ENCODE measurements at regions not wholly inside any gene's neighbourhood (a gene's known extent, or its start where the extent isn't known, plus 50 kb on each side); places are given as distances from the start of the nearest gene placed in this dataset.
"Not testable (repeated sequence)": the region's sequence is repeated elsewhere in the genome, so short reads cannot be mapped to it uniquely, and the experiment has no call there.

DNA sequence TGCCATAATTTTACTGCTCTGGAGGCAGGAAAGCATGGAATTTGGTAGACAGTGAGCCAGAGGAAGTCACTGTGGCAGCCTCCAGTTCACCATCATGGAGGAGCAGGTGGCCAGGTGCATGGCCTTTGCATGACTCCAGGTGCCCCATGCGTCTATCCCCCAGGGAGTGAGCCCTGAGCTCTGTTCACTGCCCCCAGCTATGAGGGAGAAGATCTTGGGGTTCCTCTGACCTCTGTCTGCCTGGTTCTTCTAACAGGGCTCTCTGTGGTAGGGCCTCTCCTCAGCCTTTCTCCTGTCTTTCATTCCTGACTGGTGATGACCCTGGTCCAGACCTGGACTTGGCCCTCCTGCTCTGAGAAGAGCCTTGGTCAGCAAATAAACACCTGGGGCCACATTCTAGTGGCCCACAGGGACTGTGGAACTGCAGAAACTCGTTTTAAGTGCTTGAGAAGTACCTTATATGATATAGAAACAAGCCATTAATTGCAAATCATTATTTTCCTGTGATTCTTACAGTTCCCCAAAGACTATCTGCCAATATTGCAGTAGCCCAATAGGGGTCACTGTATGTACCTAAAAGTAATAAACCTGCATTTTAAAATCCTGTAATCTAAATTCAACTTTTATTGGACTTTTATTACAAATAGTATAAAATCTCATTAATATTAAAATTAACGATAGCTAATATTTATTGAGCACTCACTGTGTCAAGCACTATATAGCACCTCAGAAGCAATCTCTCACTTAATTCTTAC is 120.0 kb upstream of the SYT13 start:
- in situ Hi-C loops (cut with HindIII; ENCODE audit: low pct_unique_long_range_greater_than_20kb, low sequenced_read_pairs): no loop called here
- no peak for DNase-seq (ENCODE audit: low read depth)

DNA sequence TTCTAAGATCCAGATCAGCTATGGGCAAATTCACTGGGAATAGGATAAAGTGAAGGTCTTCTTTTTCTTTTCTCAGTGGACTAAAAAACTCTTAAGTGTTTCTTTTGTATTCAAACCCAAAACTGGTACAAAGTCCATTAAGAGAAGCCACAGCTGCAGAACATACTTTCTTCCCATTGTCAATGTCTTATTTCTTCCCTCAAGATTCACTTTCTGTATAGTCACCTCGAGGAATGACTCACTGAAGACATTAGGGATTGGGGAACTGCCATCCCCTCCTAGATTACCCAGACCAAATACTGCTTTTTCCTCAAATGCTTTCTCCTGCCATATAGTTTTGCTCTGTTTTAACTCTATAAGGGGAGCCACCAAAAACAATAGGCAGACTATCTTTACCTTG is 117.4 kb upstream of the SYT13 start:
- DNase-seq (ENCODE audit: low read depth); in situ Hi-C loops (cut with HindIII; ENCODE audit: low pct_unique_long_range_greater_than_20kb, low sequenced_read_pairs): not testable (repeated sequence)

DNA sequence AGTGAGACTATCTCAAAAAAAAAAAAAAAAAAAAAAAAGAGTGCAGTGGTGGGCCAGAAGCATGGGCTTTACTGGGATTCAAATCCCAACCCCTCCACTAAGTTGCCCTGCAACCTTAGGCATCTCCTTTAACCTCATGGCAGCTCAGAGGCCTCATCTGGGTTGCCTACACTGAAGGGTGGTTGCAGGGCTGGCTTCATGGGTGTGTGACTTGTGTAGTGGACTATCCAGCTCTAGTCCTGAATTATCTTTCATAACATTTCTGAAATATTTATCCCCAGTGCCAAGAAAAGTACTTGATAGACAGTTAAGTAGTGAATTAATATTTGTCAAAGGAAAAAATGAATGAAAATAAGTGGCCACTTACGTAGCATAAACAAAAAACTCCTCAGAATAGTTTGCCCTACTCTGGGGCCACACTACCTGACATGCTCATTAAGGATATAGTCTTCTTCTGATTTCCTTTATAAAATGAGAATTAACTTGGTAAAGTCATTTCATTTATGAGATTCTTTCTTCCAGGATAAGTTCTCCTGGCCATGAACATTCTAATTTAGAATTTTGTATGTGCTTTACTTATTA is 116.0 kb upstream of the SYT13 start:
- in situ Hi-C loops (cut with HindIII; ENCODE audit: low pct_unique_long_range_greater_than_20kb, low sequenced_read_pairs): no loop called here
- no peak for DNase-seq (ENCODE audit: low read depth)

DNA sequence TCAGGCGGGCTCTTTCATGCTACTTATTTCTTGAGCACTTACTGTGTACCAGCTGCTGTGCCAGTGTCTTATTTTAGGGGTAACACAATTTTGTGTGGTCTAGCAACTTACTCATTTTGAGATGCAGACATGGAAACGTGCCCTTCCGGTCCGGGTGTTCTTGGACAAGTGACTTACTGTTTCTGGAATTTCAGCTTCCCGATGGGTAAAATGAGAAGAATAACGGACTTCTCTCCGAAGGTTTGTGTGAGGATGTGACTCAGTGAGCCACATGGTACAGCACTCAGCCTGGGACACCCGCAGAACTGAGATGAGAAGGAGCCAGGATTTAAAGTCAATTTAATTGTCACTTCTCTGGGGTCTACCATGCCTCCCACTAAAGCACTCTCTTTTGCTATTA is 114.5 kb upstream of the SYT13 start:
- in situ Hi-C loops (cut with HindIII; ENCODE audit: low pct_unique_long_range_greater_than_20kb, low sequenced_read_pairs): no loop called here
- no peak for DNase-seq (ENCODE audit: low read depth)

- in situ Hi-C loops (cut with HindIII; ENCODE audit: low pct_unique_long_range_greater_than_20kb, low sequenced_read_pairs): no loop called here
- no peak for DNase-seq (ENCODE audit: low read depth)
These were observed 113.0 kb upstream of the SYT13 start for GRCh38 chr11:45399166-45399565.

DNA sequence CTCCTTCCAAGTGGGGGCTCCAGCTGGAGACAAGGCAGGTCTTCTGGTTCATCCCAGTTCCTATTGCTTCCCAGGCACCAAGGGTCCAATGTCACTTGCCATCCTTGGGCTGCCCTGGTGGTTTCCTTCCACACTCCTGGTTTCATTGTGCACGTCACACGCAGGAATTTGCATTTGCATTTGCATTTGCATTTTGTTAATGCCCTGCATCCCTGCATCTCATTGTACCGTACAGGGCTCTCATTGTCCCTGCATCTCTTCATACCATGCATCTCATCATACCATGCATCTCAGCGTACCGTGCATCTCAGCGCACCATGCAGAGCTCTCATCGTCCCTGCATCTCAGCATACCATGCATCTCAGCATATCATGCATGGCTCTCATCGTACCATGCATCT is 112.2 kb upstream of the SYT13 start:
- no peak for DNase-seq (ENCODE audit: low read depth)
- in situ Hi-C loops (cut with HindIII; ENCODE audit: low pct_unique_long_range_greater_than_20kb, low sequenced_read_pairs): no loop called here

GRCh38 chr11:45396394-45396793 is 110.3 kb upstream of the SYT13 start:
- in situ Hi-C loops (cut with HindIII; ENCODE audit: low pct_unique_long_range_greater_than_20kb, low sequenced_read_pairs): no loop called here
- no peak for DNase-seq (ENCODE audit: low read depth)

GRCh38 chr11:45395947-45396346 is 109.8 kb upstream of the SYT13 start:
- DNase-seq (ENCODE audit: low read depth): no peak
- in situ Hi-C loops (cut with HindIII; ENCODE audit: low pct_unique_long_range_greater_than_20kb, low sequenced_read_pairs): no loop called here

DNA sequence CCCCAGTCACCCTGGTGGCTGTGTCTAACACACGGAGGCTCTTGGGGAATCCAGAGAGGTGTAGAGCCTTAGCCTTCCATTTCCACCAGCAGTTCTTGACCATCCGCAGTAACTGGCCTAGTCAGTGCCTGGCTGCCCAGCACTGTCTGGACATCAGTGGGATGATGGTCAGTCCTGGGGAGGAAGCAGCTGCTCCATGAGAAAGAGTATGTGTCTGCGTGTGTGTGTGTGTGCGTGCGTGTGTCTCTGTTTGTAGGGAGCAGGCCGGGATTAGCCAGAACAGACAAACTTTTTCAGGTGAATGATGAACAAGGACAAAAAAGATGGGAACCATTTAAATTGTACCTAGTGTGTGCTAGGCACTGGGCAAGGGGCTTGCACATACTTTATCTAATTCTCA is 109.3 kb upstream of the SYT13 start:
- in situ Hi-C loops (cut with HindIII; ENCODE audit: low pct_unique_long_range_greater_than_20kb, low sequenced_read_pairs): no loop called here
- DNase-seq (ENCODE audit: low read depth): no peak

DNA sequence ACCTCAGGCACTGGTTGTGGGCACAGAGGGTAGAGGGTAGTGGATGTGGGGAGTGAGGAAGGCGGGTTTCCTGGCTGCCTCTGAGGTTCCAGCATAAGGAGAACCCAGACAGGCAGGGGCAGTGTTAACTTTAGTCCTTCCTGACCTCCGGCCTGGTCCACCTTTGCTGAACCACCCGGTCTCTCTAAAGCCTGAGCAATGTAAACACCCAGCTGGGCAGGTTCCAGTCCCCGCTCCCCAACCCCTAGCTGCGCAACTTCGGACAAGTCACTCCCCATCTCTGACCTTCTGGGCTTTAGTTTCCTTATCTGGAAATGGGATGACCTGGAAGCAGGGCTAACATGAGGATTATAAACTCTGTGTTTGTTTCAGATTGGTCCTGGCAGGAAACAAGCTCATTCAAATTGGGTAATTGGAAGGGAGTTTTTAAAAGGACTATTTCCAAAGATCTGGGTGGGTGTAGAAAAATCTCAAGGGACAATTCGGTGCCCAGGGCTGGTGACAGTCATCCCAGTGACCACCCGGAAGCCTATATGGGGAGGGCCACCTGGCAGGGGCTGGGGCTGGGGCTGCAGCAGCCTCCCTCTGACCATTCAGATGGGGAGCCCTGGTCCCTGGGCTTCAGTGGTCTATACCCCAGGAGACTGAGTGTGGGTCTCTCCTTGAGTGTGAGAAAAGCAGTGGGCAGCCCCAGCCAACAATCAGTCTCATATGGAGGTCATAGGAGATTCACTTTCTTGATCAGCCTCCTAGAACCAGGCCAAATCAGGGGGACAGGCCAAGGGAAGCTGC is 108.3 kb upstream of the SYT13 start:
- in situ Hi-C loops (cut with HindIII; ENCODE audit: low pct_unique_long_range_greater_than_20kb, low sequenced_read_pairs): no loop called here
- no peak for DNase-seq (ENCODE audit: low read depth)

DNA sequence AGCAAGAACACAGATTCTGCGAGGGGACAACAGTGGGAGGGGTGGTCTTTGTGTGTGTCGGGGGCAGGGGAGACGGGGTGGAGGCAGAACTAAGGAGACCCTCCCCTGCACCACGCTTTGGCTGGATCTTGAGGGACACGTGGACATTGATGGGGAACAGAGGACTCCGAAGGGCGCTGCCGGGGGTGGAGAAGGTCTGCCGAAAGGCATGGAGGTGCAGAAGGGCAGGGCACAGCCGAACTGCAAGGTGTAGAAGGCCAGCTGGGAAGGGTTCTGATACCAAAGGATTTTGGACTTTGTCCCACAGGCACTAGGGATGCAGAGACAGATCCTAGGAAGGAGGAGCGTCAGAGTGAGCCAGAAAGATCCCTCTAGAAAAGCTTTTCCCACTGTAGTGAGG is 107.7 kb upstream of the SYT13 start:
- in situ Hi-C loops (cut with HindIII; ENCODE audit: low pct_unique_long_range_greater_than_20kb, low sequenced_read_pairs): no loop called here
- no peak for DNase-seq (ENCODE audit: low read depth)

DNA sequence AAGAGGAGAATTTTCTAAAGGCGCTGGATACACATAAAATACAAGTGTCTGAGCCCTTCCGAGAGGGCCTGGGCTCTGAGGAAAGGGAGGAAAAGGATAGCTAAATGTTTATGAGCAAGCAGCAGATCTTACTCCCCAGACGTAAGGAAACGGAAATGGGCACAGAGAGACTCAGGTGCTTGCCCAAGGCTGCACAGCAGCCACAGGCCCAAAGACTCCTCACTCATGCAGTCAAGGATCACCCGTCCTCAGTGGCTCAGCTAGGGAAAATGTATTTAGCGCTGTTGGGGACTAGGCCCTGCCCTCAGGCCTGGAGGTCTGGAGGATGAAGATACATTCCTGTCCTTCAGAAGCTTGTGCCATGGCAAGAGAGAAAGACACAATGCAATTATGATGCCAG is 107.2 kb upstream of the SYT13 start:
- DNase-seq (ENCODE audit: low read depth): no peak

DNA sequence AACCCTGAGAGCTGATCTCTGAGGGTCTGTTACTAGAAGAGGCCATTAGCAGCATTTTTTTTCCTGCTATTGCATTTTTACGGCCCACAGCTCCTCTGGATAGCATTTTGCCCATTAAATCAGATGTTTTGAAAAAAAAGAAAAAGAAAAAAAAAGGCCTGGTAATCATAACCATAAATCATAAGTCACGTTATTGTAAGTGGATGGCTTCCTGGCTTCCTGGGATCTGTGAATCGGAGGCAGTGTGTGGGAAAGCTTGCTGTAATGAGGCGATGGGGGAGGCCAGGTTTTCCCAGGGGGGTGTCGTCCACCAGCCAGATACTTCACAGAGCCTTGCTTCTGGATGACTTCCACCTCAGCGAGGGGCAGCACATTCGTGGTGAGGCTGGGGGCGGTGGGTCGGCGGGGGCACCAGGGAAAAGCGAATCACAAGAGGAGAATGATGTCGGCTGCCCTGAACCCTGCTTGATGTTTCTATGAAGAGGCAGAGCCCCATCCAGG is 106.5 kb upstream of the SYT13 start:
- no peak for DNase-seq (ENCODE audit: low read depth)
- in situ Hi-C loops (cut with HindIII; ENCODE audit: low pct_unique_long_range_greater_than_20kb, low sequenced_read_pairs): no loop called here

More for the DNA sequence above, 107.2 kb upstream of the SYT13 start:
- in situ Hi-C loops (cut with HindIII; ENCODE audit: low pct_unique_long_range_greater_than_20kb, low sequenced_read_pairs): no loop called here

DNA sequence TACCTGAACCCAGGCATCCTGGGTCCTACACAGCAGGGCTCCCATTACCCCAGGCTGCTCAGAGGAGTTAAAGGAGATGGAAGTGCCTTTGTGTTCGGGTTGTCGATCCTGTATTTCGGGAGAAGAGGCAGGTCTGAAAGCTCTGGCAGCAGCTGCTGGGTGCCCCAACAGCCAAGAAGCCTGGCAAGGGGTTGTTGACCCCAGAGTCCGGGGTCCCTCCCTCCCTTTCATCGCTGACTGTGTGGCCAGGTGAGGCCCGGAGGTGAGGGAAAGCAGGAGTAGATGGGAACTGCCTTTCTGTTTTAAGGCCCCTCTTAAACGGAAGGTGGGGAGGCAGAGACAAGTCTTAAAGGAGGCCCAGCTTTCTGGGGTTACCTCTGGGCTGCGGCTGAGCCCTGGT is 106.0 kb upstream of the SYT13 start:
- in situ Hi-C loops (cut with HindIII; ENCODE audit: low pct_unique_long_range_greater_than_20kb, low sequenced_read_pairs): no loop called here

GRCh38 chr11:45391168-45391850 is 105.2 kb upstream of the SYT13 start:
- in situ Hi-C loops (cut with HindIII; ENCODE audit: low pct_unique_long_range_greater_than_20kb, low sequenced_read_pairs): no loop called here
- no peak for DNase-seq (ENCODE audit: low read depth)

More for the DNA sequence above, 106.0 kb upstream of the SYT13 start:
- no peak for DNase-seq (ENCODE audit: low read depth)

DNA sequence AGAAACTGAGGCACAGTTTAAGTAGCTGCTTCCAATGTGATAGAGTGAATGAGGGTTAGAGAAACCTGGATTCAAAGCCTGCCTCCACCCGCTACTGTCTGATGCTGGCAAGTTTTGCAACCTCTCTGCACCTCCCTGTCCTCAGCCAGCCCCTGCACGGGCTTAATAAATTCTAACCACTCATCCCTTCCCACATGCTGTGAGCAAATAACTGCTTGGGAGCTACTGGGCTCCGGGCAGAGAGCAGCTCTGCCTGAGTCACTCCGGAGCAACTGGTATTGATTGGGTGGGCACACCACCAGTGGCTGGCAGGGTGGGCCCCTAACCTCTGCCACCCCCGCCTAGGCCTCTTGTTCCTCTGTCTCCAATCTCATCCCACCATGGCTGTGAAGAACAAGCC is 104.3 kb upstream of the SYT13 start:
- no peak for DNase-seq (ENCODE audit: low read depth)
- in situ Hi-C loops (cut with HindIII; ENCODE audit: low pct_unique_long_range_greater_than_20kb, low sequenced_read_pairs): no loop called here

- DNase-seq (ENCODE audit: low read depth): no peak
- in situ Hi-C loops (cut with HindIII; ENCODE audit: low pct_unique_long_range_greater_than_20kb, low sequenced_read_pairs): no loop called here
These were observed 102.3 kb upstream of the SYT13 start for GRCh38 chr11:45388472-45388871.

GRCh38 chr11:45387885-45388284 is 101.7 kb upstream of the SYT13 start:
- in situ Hi-C loops (cut with HindIII; ENCODE audit: low pct_unique_long_range_greater_than_20kb, low sequenced_read_pairs): not testable (repeated sequence)

DNA sequence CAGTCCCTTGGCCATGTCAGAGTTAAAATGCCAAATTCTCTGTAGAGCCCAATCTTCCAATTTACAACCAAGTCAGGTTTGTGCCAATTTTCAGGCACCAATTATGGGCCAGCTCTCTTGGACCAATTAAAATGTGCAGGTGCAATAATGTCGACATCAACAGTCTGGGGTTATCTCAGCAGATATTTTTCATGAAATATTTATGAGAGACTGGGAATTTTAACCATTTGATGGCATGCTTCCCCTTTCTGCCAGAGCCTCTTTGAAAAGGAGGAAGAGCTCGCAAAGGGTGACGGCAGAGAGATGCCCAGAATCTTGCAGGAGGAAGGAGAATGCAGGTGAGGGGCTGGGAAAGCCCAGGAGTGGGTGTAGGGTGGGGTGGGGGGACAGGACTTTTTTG is 100.8 kb upstream of the SYT13 start:
- in situ Hi-C loops (cut with HindIII; ENCODE audit: low pct_unique_long_range_greater_than_20kb, low sequenced_read_pairs): no loop called here
- DNase-seq (ENCODE audit: low read depth): no peak

More at GRCh38 chr11:45387885-45388284, 101.7 kb upstream of the SYT13 start:
- DNase-seq (ENCODE audit: low read depth): not testable (repeated sequence)
